ENCODE measurements at regions not wholly inside any gene's neighbourhood (a gene's known extent, or its start where the extent isn't known, plus 50 kb on each side); places are given as distances from the start of the nearest gene placed in this dataset.

GRCh38 chr5:174338185-174339010 lies 292.9 kb downstream of the NSG2 start:
- no peak overlapping the region for H3K9ac ChIP-seq (ENCODE audit: low read depth in 2 of 2, low read length in 2 of 2)
- H3K27me3 ChIP-seq, result no peaks in the 10 kb centered on the region

DNA sequence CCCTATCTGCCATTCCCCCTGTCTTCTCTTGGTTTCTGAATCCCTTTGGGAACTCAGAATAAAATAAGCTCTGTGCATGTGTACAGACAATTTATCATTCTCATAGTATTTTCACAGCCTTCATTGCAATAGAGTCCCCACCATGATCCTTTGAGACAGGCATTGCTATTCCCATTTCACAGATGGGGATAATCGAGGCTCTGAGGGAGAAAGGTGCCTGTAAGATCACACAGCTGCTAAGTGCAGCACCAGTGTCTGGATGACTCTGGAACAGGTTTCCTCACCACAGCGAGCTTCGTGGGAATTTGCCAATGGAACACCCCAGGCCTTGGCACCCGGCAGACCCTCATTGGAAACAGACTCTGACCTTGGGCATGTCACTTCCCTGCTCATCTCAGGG lies 293.6 kb downstream of the NSG2 start:
- intact Hi-C loops (cut with DNase I), result no loop called here
- Histone ChIP-seq H3K9me3 (no peaks in the 10 kb centered on the region), H3K4me1 (no peaks in the 10 kb centered on the region), H3K9ac (ENCODE audit: low read depth in 2 of 2, low read length in 2 of 2) (no peak overlapping the region), H3K4me3 (no peak overlapping the region), H3K27ac (no peak overlapping the region), H3K36me3 (no peaks in the 10 kb centered on the region), H3K27me3 (no peaks in the 10 kb centered on the region)
- DNase-seq, result no peak
- TF ChIP-seq CTCF (IDR thresholded peaks at IDR 0.05), result no peak

More at GRCh38 chr5:174338185-174339010, 292.9 kb downstream of the NSG2 start:
- no peak for TF ChIP-seq CTCF (IDR thresholded peaks at IDR 0.05)
- no peaks in the 10 kb centered on the region for H3K36me3 ChIP-seq
- no peaks in the 10 kb centered on the region for H3K4me1 ChIP-seq
- H3K27ac ChIP-seq, result no peak overlapping the region
- H3K4me3 ChIP-seq, result no peak overlapping the region
- no peaks in the 10 kb centered on the region for H3K9me3 ChIP-seq
- intact Hi-C loops (cut with DNase I), result no loop called here
- DNase-seq, result no peak

GRCh38 chr5:174340226-174340625 lies 294.7 kb downstream of the NSG2 start:
- intact Hi-C loops (cut with DNase I), result no loop called here
- Histone ChIP-seq H3K27ac (no peak overlapping the region), H3K9ac (ENCODE audit: low read depth in 2 of 2, low read length in 2 of 2) (no peak overlapping the region), H3K27me3 (no peaks in the 10 kb centered on the region), H3K4me3 (no peak overlapping the region), H3K4me1 (no peaks in the 10 kb centered on the region), H3K36me3 (no peaks in the 10 kb centered on the region), H3K9me3 (no peaks in the 10 kb centered on the region)
- DNase-seq, result no peak
- TF ChIP-seq CTCF (IDR thresholded peaks at IDR 0.05), result no peak

DNA sequence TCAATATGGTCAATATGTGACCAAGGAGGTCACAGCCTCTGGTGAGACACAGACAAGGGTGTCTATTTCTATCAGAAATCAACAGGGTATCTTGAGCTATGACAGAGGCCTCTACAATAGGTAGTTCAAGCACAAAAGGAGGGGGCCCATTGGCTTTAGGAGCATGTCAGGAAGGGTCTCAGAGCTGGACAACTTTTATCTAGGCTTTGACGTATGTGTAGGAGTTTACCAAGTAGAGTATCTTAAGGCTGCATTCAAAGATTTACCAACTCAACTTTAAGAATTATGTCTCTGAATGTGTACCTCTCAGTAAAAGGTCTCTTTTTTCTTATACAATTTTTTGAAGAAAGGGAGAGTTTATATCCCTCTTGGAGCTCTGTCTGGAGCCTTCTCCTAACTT lies 297.2 kb downstream of the NSG2 start:
- TF ChIP-seq CTCF (IDR thresholded peaks at IDR 0.05), result no peak
- H3K9me3 ChIP-seq, result no peaks in the 10 kb centered on the region

DNA sequence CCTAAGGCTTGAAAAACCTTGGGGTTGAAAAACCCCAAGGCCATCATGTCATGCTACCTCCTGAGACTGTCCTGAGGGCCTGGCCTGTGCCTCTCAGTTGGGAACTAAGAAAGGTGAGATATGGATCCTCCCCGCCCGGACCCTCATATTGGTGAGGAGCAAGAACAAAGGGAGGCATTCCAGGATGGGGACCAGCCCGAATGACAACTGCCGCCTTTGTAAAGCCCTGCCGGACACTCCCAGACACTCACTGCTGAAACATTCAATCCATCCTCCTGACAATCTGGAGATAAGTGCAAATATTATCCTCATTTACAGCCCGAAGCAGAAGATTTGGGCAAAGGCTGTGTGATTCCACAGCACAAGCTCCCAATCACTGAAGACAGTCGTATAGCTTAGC lies 298.3 kb downstream of the NSG2 start:
- no peak for TF ChIP-seq CTCF (IDR thresholded peaks at IDR 0.05)
- Histone ChIP-seq H3K27ac (no peak overlapping the region), H3K27me3 (no peaks in the 10 kb centered on the region), H3K9me3 (no peaks in the 10 kb centered on the region), H3K4me1 (no peaks in the 10 kb centered on the region), H3K36me3 (no peaks in the 10 kb centered on the region), H3K9ac (ENCODE audit: low read depth in 2 of 2, low read length in 2 of 2) (no peak overlapping the region), H3K4me3 (no peak overlapping the region)
- no peak for DNase-seq
- intact Hi-C loops (cut with DNase I), result no loop called here

More for the DNA sequence above, 297.2 kb downstream of the NSG2 start:
- intact Hi-C loops (cut with DNase I), result no loop called here
- Histone ChIP-seq H3K36me3 (no peaks in the 10 kb centered on the region), H3K4me3 (no peak overlapping the region), H3K27me3 (no peaks in the 10 kb centered on the region), H3K9ac (ENCODE audit: low read depth in 2 of 2, low read length in 2 of 2) (no peak overlapping the region), H3K27ac (no peak overlapping the region), H3K4me1 (no peaks in the 10 kb centered on the region)
- DNase-seq, result no peak
